Activated B cell treated with CpG ODN at 0.5 μM for 24 hours (primary cell): ENCODE measurements at regions not wholly inside any gene's neighbourhood (a gene's known extent, or its start where the extent isn't known, plus 50 kb on each side); places are given as distances from the start of the nearest gene placed in this dataset.

Experiments used
- ATAC-seq: fragments of 200-7000 bp; cut with Tn5 transposase; one replicate; pipeline ENCODE4 v1.10.0; 2021; ENCODE audit warnings: low read depth, mild to moderate bottlenecking, moderate library complexity
- CTCF ChIA-PET: fragments of 350-600 bp; sonication (Branson Sonifier 250); formaldehyde crosslinking; loops from one replicate; lab custom pipeline; 2021; ENCODE audit warnings: antibody characterized with exemption; lab: Charles Lee
- POLR2A ChIA-PET: fragments of 350-600 bp; sonication (Branson Sonifier 250); formaldehyde crosslinking; loops from one replicate; lab custom pipeline; 2021; ENCODE audit warnings: antibody characterized with exemption; lab: Charles Lee
- DNase-seq: peaks from one replicate; pipeline ENCODE4 v3.0.0; 2022
- H3K27ac Mint-ChIP-seq: one replicate; pipeline ENCODE4 v1.8.0; 2020; ENCODE audit warnings: mixed read lengths
- H3K27me3 Mint-ChIP-seq: one replicate; pipeline ENCODE4 v1.8.0; 2021; ENCODE audit warnings: mixed read lengths
- H3K36me3 Mint-ChIP-seq: one replicate; pipeline ENCODE4 v1.8.0; 2021; ENCODE audit warnings: low read depth, mixed read lengths
- H3K4me1 Mint-ChIP-seq: one replicate; pipeline ENCODE4 v1.8.0; 2021; ENCODE audit warnings: mixed read lengths
- H3K4me3 Mint-ChIP-seq: one replicate; pipeline ENCODE4 v1.8.0; 2020; ENCODE audit warnings: mild to moderate bottlenecking, mixed read lengths
- H3K9me3 Mint-ChIP-seq: one replicate; pipeline ENCODE4 v1.8.0; 2020; ENCODE audit warnings: mixed read lengths
- CTCF ChIP-seq: fragments of 200-600 bp; IDR thresholded peaks from one replicate; pipeline ENCODE4 v1.8.0; 2022; ENCODE audit warnings: antibody characterized with exemption, mild to moderate bottlenecking
- intact Hi-C: fragments of 100-400 bp; cut with micrococcal nuclease; formaldehyde crosslinking; loops from one replicate; pipeline ENCODE4 v1.15.1; 2024

- no peak for TF ChIP-seq CTCF
- peaks cover 14% of the 10 kb centered on the region for H3K9me3 Mint-ChIP-seq
- no peak overlapping the region for H3K4me3 Mint-ChIP-seq
- no peaks in the 10 kb centered on the region for H3K36me3 Mint-ChIP-seq
- ATAC-seq = no peak
- H3K27me3 Mint-ChIP-seq = no peaks in the 10 kb centered on the region
- ChIA-PET POLR2A (no interaction called here), CTCF (no interaction called here)
- DNase-seq = no peak
- H3K27ac Mint-ChIP-seq = no peak overlapping the region
- H3K4me1 Mint-ChIP-seq = no peaks in the 10 kb centered on the region
- intact Hi-C loops = no loop called here
Observed at GRCh38 chr3:175989161-175989560, 1130.0 kb downstream of the NAALADL2 start.

DNA sequence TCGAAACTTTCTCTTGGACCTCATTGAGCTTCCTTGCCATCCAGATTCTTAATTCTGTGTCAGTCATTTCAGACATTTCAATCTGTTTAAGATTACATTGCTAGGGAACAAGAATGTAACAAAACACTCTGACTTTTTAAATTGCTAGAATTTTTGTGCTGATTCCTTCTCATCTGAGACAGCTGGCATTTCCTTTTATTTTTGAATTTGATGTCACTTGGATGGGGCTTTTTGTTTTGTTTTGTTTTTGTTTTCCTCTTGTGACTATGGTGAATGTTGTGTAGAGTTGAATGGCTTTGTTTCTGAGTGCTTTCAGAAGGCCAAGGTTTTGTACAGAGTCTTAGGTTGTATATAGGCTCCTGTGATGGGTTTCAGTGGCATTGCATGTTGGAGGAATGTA lies 1129.3 kb downstream of the NAALADL2 start:
- Mint-ChIP-seq H3K27ac (no peak overlapping the region), H3K36me3 (no peaks in the 10 kb centered on the region), H3K4me1 (no peaks in the 10 kb centered on the region), H3K27me3 (no peaks in the 10 kb centered on the region), H3K9me3 (peaks cover 14% of the 10 kb centered on the region), H3K4me3 (no peak overlapping the region)
- intact Hi-C loops = no loop called here
- no peak for TF ChIP-seq CTCF
- no peak for DNase-seq
- ChIA-PET POLR2A (no interaction called here), CTCF (no interaction called here)
- ATAC-seq = no peak

DNA sequence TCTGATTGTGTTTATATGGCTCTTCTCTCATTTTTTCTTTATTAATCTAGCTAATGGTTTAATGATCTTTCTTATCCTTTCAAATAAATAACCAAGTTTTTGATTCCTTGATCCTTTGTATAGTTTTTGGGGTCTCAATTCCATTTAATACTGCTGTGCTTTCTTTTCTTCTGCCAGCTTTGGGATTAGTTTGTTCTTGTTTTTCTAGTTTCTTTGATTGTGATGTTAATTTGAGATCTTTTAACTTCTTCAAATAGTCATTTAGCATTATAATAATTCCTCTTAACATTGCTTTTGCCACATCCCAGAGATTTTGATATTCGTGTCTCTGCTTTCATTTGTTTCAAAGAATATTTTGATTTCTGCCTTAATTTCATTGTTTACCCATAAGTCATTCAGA lies 1126.6 kb downstream of the NAALADL2 start:
- H3K27ac Mint-ChIP-seq = no peak overlapping the region
- CTCF ChIA-PET = no interaction called here
- H3K36me3 Mint-ChIP-seq = no peaks in the 10 kb centered on the region
- POLR2A ChIA-PET = no interaction called here
- no peaks in the 10 kb centered on the region for H3K4me1 Mint-ChIP-seq
- ATAC-seq = no peak
- no peak for TF ChIP-seq CTCF
- H3K4me3 Mint-ChIP-seq = no peak overlapping the region
- H3K27me3 Mint-ChIP-seq = no peaks in the 10 kb centered on the region
- H3K9me3 Mint-ChIP-seq = peaks cover 12% of the 10 kb centered on the region
- intact Hi-C loops = no loop called here
- no peak for DNase-seq

- H3K27ac Mint-ChIP-seq = no peak overlapping the region
- TF ChIP-seq CTCF = no peak
- no peaks in the 10 kb centered on the region for H3K36me3 Mint-ChIP-seq
- peaks cover 11% of the 10 kb centered on the region for H3K9me3 Mint-ChIP-seq
- intact Hi-C loops = no loop called here
- no peak for DNase-seq
- ChIA-PET CTCF (no interaction called here), POLR2A (no interaction called here)
- H3K4me1 Mint-ChIP-seq = no peaks in the 10 kb centered on the region
- H3K4me3 Mint-ChIP-seq = no peak overlapping the region
- no peaks in the 10 kb centered on the region for H3K27me3 Mint-ChIP-seq
- no peak for ATAC-seq
Observed at GRCh38 chr3:175983379-175983778, 1124.2 kb downstream of the NAALADL2 start.

- Mint-ChIP-seq H3K27ac (no peak overlapping the region), H3K4me3 (no peak overlapping the region)
- CTCF ChIA-PET = no interaction called here
Observed at GRCh38 chr3:175980486-175981090, 1121.5 kb downstream of the NAALADL2 start.

More at GRCh38 chr3:175980486-175981090, 1121.5 kb downstream of the NAALADL2 start:
- Mint-ChIP-seq H3K4me1 (no peaks in the 10 kb centered on the region), H3K36me3 (no peaks in the 10 kb centered on the region), H3K9me3 (peaks cover 5% of the 10 kb centered on the region), H3K27me3 (no peaks in the 10 kb centered on the region)
- POLR2A ChIA-PET = no interaction called here
- TF ChIP-seq CTCF = no peak
- DNase-seq (no peak), ATAC-seq (no peak)
- intact Hi-C loops = no loop called here
